Adrenal gland (tissue), 5 donors: ENCODE measurements at regions not wholly inside any gene's neighbourhood (a gene's known extent, or its start where the extent isn't known, plus 50 kb on each side); places are given as distances from the start of the nearest gene placed in this dataset.

ENCODE experiments used
- POLR2A ChIP-seq, 2 donors: fragments of 450-650 bp; IDR thresholded peaks; one replicate each; pipeline ENCODE4 v1.6.1; 2017; ENCODE audit warnings: antibody characterized with exemption in 2 of 2, mild to moderate bottlenecking in 2 of 2, moderate library complexity in 1 of 2
- TF ChIP-seq, protein P1 (sequence below), 6 experiments: fragments of 450-650 bp in 4 of 6; fragments of 200-600 bp in 2 of 6; sonication (generic) in 1 of 6; IDR thresholded peaks; 1 replicate in 5 of 6; 2 replicates in 1 of 6; pipeline versions ENCODE4 v1.5.1 to v1.8.0; 2016 to 2021; ENCODE audit warnings: antibody characterized with exemption in 6 of 6, mild to moderate bottlenecking in 2 of 6, moderate library complexity in 1 of 6
- donor health status: DM: no; HTN: no; CAD: no.

DNA sequence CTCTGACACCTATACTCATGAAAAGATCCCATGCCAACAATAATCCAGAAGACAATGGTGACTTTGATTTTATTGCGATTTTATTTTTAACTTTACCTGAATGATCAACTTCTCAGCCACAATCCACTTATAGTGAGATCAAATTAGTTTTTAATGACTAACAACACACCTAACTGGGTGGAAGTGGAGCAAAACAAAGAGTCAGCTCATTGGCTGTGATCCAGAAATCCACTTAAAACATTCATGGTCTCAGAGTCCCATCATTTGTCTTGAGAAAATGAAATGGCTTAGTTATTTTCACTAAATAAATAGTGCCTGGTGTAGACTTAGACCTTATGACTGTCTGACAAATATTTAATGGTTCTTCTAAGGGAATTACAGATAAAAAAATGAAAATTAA is 1177.8 kb downstream of the NLGN4Y start:
- TF ChIP-seq, protein P1, sequence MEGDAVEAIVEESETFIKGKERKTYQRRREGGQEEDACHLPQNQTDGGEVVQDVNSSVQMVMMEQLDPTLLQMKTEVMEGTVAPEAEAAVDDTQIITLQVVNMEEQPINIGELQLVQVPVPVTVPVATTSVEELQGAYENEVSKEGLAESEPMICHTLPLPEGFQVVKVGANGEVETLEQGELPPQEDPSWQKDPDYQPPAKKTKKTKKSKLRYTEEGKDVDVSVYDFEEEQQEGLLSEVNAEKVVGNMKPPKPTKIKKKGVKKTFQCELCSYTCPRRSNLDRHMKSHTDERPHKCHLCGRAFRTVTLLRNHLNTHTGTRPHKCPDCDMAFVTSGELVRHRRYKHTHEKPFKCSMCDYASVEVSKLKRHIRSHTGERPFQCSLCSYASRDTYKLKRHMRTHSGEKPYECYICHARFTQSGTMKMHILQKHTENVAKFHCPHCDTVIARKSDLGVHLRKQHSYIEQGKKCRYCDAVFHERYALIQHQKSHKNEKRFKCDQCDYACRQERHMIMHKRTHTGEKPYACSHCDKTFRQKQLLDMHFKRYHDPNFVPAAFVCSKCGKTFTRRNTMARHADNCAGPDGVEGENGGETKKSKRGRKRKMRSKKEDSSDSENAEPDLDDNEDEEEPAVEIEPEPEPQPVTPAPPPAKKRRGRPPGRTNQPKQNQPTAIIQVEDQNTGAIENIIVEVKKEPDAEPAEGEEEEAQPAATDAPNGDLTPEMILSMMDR (IDR thresholded peaks at IDR 0.05) = no peak
- no peak for TF ChIP-seq POLR2A (IDR thresholded peaks at IDR 0.05)
